ENCODE measurements at regions not wholly inside any gene's neighbourhood (a gene's known extent, or its start where the extent isn't known, plus 50 kb on each side); places are given as distances from the start of the nearest gene placed in this dataset.
"Not testable (repeated sequence)": the region's sequence is repeated elsewhere in the genome, so short reads cannot be mapped to it uniquely, and the experiment has no call there.

DNA sequence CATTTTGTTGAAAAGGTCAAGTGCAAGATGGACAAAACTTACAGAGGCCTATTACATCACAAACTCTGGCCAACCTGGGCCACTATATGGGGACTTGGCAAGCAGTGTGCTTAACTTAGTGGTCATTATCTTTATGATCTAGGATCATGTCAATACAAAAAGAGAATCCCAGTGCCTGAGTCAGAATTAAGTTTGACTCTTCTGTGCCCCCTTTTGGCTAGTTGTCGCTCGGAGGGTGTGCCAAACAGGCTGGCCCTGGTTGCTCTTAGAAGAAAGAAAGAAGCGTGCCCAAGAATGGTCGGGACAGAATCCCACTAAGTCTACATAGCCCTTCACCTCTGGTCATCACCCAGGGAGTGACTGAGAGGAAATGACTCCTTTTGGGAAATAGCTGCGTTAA lies 100.1 kb downstream of the EIF4E start:
- peak in 1 of 3 donors; percentile 2 for DNase-seq (ENCODE audit: low read depth in 3 of 3, low spot score in 1 of 3)

DNA sequence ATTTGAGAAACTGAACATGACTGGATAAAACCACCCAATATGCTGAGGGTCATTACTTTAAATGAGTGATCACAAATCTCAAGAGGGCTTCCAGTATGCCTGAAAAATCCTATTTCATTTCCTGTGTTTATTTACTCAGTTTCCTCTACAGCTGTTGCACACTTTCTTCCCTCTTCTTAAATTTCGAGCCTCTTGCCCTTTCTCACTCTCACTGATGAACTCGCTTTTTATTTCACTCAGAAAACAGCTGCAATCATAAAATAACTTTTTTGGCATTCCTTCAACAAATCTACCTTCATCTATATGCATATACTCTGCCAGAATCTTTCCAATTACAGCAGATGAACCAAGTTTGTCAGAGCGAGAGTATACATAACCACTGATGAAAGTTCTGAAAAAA lies 101.3 kb downstream of the EIF4E start:
- DNase-seq (ENCODE audit: low read depth in 3 of 3, low spot score in 1 of 3): no peak

DNA sequence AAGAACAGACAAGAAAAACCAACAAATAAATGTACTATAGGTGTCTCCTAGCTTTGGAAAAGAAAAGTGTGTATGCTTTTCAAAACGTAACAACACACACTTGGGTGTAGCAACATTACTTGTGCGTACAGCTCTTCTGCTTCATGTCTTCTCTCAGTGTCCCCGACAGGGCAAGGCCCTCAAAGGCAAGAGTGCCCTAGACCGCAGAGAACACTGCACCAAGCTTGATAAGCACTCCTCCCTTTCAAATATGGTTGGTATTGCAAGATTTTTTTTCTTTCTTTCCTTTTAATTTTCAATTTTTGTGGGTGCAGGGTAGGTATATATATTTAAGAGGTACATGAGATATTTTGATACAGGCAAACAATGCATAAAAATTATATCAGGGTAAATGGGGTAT lies 106.8 kb downstream of the EIF4E start:
- no peak for DNase-seq (ENCODE audit: low read depth in 3 of 3, low spot score in 1 of 3)

DNA sequence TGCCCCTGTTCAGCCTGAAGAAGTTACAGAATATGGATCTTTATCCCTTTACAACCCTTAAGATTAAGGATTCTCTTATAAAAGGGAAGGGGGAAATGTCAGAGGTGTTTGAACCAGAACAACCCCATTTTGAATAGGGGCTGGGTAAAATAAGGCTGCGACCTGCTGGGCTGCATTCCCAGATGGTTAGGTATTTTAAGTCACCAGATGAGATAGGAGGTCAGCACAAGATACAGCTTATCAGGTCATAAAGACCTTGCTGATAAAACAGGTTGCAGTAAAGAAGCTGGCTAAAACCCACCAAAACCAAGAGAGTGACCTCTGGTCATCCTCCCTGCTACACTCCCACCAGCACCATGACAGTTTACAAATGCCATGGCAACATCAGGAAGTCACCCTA lies 110.8 kb downstream of the EIF4E start:
- not testable (repeated sequence) for DNase-seq (ENCODE audit: low read depth in 3 of 3, low spot score in 1 of 3)

DNA sequence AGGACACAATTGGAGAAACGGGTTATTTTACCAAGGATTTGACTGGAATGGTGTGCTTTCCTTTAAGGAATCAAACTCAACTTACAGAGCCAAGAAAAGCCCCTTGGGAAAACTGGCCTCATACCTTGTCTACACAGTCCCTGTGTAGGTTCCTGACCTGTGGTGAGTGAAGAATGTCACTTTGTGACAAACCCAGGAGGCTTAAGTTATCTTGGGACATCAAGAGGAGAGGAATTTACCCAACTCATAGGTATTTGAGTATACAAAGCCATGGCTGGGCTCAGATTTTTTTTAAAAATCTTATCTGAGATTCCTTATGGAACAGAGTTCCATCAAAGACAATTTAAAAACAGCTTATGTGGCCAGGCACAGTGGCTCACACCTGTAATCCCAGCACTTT lies 112.1 kb downstream of the EIF4E start:
- DNase-seq (ENCODE audit: low read depth in 3 of 3, low spot score in 1 of 3): no peak

DNA sequence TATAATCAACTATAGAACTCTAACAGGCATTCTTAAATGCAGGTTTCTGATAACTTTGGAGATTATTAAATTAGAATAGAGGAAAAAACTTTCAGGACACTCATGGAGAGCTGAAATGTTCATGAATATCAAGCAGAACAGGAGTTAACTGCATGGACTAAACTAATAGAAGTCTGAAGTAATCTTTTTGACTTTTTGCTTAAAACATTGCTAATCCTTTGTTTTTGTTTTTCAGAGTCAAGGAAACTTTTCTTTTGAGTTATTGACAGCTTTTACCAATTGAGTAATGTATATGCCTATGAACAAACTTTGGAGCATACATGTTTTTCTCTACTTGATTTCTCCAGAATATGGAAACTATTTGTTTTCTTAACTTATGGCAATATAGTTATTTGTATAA lies 112.5 kb downstream of the EIF4E start:
- DNase-seq (ENCODE audit: low read depth in 3 of 3, low spot score in 1 of 3): no peak

DNA sequence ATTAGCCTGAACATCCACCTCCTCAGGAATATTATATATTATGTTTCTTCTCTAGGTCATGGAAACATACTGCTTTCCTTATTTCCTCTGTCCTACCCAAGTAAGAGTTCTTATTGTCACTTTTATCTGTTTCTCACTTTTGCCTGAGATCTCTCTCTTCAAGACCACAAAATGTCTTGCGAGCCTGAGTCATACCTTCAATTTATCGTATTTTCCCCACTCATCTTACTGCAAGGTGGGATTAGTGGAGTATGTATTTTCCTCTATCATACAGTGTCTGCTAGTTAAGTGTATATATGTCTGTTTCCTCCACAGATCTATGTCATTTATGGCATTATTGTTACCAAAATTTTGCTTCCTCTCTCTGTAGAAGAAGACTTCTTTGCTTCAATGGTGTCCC lies 124.5 kb downstream of the EIF4E start:
- DNase-seq (ENCODE audit: low read depth in 3 of 3, low spot score in 1 of 3): no peak

DNA sequence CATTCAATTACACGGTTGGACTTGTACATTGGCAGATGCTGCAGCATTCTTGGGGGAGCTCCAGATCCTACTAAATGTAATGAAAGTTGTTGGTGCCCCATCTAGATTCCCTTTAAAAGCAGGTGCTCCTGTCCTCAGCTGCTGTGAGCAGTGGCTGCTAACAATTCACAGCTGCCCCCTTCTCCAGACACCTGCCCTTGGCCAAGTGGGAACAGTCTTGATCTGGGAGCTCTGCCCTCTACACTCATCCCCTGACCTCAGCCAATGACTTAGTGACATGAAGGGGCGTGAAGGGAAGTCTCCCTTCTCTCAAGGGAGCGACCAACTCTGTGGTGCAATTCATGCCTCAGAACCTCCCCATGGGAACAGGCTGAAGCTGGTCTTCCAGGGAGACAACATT lies 125.7 kb downstream of the EIF4E start:
- DNase-seq (ENCODE audit: low read depth in 3 of 3, low spot score in 1 of 3): no peak

DNA sequence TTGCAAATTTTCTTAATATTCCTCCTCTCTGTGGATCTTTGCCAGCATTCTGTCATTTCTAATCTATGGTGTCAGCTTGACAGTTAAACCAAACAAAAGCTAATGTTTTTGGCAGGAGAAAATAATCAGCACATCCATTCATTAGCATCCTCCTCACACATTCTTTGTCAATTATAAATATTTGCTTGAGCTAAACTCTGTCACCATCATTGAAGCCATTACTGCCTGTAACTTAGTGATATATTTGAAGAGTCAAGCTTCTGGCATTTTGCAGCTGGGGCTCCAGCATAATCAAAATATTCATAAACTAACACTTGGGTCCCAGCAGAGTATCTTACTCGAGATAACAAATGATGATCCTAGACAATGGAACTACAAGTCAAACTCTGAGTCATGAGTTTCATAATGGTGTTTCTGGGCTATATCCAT lies 126.1 kb downstream of the EIF4E start:
- no peak for DNase-seq (ENCODE audit: low read depth in 3 of 3, low spot score in 1 of 3)

DNA sequence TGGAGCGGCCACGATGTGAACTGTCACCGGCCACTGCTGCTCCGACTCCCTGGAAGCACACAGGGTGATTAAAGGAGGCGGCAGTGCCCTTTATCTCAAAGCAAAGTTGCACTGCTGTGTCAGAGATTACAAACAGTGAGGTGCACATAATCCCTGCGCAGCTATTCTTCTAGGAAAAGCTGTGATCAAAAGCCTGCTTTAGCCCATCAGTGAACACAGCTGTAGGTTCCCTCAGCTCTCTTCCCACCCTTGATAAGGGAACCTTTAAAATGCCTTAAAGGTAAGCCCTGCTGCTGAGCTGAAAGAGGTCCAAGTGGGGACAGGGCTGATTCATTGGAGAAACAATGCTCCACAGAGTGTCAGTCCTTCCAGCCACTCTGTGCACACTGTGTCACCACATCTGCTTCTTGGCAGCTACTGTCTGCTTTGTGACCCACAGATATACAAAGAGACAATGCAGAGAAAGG lies 127.6 kb downstream of the EIF4E start:
- no peak for DNase-seq (ENCODE audit: low read depth in 3 of 3, low spot score in 1 of 3)

DNA sequence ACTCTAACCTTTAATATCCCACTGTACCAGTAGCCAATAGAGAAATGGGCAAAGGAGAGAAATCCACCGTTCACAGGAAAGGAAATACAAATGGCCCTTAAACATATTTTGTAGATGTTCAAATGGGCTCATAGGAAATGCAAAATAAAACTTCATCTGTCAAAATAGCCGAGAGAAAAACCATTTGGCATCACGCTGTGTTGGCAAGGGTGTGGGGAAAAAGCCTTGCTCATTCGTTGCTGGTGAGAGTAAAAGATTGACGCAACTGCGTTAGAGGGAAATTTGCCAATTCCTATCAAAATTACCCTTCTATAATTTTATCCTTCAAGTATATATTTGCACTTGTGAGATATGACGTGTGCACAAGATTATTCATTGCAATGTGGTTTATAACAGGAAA lies 131.9 kb downstream of the EIF4E start:
- no peak for DNase-seq (ENCODE audit: low read depth in 3 of 3, low spot score in 1 of 3)

DNA sequence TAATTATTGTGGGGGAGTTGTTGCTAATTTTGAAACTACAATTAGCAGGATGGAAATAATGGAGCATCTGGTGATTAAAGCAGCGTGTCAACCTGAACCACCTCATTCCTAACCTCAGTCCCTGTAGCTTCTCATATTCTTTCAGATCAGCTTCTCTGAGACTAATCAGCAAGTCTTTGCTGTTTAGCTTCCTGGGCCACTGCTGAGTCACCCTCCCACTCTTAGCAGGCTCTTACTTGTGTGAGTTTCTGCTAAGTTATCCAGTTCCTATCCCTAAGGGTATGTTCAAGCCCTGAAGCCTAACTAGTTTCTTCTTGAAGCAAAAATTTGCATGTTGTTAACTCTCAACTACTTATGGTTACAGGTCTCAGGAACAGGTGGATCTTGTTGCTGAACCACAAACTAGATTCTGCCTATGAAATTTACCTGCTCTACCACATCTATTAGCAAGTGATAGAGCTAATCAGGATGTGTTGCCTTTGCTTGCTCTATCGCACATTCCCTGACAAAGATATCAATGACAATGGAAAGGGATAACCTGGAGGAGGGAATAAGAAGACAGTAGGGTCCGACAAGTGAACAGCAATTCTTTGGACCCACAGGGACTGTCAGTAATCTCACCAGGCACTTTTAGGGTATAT lies 134.2 kb downstream of the EIF4E start:
- peak in 1 of 3 donors; percentile 26 for DNase-seq (ENCODE audit: low read depth in 3 of 3, low spot score in 1 of 3)

DNA sequence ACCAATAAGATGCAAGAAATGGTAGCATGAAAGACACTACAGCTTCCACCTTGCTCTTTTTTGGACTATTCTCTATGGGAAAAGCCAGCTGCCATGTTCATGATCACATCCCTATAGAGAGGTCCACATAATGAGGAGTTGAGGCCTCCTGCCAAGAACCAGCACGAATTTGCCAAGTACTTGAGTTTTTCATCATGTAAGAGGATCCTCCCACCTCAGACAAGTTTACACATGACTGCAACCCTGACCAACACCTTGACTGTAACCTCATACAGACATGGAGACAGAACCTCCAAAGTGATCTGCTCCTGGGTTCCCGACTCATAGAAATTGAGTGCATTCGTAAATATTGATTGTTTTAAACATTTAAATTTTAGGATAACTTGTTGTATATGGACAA lies 135.2 kb upstream of the TSPAN5 start:
- no peak for DNase-seq (ENCODE audit: low read depth in 3 of 3, low spot score in 1 of 3)

DNA sequence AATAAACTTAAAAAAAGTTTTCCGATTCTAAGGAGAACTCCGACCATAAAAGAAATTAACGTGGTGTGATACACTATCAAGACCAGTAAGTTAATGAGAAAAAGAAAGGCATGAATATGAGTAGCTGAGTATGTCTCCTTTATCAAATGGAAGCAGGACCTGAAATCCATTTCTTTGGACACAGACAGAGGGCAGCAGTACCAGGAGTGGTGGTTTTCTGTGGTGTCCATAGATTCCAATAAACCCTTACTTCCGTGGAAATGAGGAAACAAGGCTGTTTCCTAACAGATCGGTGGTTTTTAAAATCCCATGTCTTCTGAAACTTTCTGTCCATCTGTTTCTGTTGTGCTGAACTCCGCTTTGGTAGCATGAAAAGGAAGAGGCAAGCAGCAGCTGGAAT lies 128.5 kb upstream of the TSPAN5 start:
- DNase-seq (ENCODE audit: low read depth in 3 of 3, low spot score in 1 of 3): no peak

DNA sequence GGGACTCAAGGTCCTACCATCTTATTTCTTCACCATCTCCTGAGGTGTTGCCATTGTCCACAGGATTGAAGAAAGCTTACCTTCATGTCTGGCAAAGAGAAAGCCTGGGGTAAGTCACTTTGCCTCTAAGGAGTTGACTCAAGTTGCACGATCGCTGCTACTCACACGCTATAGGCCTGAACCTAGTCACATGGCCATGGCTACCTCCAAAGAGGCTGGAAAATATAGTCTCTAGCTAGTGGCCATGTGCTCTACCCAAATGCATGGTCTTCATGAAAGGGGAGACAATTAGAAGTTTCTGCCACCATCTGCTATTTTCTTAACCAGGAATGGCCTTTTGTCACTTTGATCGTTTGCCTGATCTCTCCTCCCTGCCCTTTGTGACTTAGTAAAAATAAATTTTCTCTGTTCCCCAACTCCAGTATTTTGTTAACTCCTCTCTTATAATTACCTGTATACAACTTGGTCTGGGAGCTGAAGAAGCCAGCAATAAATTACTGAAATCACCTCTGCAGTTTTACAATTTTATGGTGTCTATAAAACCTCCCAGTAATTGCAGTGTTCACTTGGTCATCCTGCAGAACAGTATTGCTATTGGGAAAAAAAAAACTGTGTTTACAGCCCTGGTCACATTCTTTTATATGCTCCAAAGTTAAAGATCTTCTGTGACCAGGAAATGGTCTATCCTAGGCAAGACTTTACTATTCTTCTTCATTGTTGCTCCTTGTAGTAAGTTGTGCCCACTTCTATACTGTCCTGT lies 126.7 kb upstream of the TSPAN5 start:
- no peak for DNase-seq (ENCODE audit: low read depth in 3 of 3, low spot score in 1 of 3)

DNA sequence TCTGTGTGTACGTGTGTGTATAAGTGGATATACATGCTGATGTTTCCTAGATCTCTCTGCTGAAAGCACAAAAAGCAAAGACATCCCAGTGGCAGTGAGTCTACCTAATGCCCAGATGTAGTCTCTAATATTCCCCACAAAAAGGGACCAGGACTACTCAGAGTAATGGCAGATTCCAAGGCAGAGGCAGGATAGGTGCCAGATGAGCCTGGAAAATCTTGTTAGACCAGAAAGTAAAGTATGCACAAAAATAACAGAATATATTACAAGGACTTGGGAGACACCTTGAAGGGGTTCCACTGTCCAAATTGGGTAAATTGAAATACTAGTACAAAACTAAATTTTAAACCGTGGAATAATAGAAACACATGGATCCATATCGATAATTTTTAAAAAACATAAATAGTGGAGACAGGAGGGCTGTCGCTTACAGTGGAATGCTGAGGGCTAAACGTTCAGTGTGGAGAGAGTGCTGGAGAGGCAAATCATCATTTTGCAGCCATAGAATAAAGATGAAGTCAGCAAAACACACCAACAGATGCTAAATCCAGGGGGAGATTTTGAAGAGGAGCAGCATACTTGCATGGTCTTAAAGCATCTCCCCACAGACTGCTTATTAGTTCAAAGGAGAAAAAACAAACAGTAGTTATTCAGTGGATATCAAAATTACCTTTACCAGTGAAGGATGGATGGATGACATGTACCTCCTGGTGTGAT lies 123.4 kb upstream of the TSPAN5 start:
- DNase-seq (ENCODE audit: low read depth in 3 of 3, low spot score in 1 of 3): no peak

DNA sequence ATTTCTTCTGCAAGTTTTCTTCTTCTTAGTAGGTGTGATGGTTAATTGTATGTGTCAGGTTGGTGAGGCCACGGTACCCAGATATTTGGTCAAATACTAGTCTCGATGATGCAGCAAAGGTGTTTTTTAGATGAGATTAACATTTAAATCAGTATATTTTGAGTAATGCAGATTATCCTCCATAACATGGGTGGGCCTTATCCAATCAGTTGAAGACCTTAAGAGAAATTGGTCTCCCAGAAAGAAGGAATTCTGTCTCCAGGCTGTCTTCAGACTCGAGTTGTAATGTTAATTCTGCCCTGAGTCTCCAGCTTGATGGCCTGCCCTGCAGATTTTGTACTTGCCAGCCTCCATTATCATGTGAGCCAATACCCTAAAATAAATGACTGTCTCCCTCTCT lies 122.5 kb upstream of the TSPAN5 start:
- no peak for DNase-seq (ENCODE audit: low read depth in 3 of 3, low spot score in 1 of 3)

DNA sequence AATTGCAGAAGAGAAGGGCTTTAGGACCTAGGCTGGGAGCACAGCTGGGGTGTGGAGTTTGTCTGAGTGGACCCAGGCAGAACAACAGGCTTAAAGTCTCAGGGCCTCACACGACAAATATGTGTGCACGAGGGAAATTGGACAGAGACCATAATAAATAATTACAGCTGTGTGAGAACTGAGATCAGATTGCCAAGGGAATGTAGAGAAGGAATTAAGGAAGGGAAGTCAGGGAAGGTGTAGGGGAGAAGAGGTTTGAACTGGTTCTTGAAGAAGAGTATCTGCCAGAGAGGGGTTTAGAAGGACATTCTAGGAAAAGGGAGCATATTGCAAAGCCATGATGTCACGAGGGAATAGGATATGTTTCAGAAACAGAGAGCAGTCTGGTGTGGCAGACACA lies 120.7 kb upstream of the TSPAN5 start:
- no peak for DNase-seq (ENCODE audit: low read depth in 3 of 3, low spot score in 1 of 3)

DNA sequence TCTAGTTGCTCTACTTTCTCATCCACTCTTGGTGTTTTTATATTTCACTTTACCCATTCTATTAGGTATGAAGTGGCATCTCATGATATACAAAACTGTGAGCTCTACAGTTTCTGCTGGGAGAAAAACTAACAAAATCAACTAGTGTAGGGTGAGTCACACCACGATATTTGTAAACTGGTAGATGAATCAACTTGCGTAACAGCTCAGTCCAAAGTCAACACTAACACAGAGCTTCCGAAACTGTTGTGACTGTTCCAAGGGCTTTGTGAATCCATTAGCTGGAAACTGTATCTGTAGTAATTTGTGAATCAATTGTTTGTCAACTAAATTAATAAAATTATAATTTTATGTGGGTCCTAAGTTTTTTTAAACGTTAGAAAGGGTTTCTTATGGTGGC lies 119.8 kb upstream of the TSPAN5 start:
- no peak for DNase-seq (ENCODE audit: low read depth in 3 of 3, low spot score in 1 of 3)

DNA sequence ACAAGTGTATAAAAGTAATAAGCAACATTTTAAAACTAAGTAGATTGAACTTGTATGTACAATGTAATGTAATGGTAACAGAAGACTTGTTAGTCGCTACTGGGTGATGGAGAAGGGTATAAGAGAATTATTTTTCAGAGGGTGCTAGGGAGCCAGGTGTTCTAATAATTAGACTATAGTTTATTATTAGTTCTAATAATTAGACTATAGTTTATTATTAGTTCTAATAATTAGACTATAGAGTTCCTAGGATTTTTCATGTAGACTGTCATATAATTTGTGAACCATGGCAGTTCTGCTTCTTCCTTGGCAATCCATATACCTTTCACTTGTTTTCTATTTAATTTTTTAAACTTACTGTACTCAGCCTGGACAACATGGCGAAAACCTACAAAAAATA lies 117.3 kb upstream of the TSPAN5 start:
- DNase-seq (ENCODE audit: low read depth in 3 of 3, low spot score in 1 of 3): no peak

DNA sequence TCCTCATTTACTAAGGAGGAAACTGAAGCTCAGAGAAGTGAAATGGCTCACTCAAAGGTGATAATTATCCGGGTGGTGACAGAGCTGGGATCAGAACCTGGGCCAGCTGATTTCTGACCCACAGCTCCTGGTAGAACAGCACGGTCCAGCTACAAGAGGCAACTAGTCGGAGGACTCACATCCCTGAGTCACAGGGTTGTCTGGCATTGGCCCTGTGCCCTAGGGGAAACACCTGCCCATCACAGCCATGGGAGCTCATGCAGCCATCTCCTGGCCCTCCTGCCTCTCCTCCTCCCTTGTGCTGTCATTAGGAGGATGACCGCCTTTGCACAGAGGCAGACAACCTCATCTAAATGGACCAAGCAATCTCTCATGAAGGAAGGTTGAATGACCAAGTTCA lies 115.2 kb upstream of the TSPAN5 start:
- DNase-seq (ENCODE audit: low read depth in 3 of 3, low spot score in 1 of 3): no peak

DNA sequence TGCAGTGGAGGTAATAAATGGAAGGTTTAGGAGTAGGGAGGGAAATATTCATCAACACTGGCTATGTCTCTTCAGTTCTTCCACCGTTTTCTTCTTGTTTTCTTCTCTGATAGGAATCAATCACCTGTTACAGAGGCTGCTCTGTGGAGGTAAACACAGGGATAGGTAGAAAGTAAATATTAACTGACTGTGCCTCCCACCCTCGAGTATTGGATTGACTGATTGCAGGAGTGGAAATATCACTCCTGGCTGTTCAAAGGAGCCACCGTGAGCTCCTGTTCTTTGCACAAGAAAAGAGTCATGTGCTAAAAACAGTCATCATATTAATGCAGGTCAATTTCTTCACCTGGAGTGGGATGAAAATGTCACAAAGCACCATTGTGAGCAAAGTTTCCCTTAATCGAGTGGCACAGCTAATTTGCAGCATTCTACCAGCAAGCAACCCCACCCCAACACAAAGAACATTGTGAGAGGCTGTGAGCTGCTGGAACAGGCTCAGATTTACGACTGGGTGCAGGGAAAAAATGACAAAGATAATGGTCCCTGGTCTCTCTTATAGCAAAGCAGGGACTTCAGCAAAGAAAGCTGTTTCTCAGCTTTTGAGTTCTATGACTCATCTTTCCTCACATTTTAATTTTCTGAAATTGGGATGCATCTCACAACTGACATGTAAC lies 113.7 kb upstream of the TSPAN5 start:
- no peak for DNase-seq (ENCODE audit: low read depth in 3 of 3, low spot score in 1 of 3)
